ENCODE measurements at regions not wholly inside any gene's neighbourhood (a gene's known extent, or its start where the extent isn't known, plus 50 kb on each side); places are given as distances from the start of the nearest gene placed in this dataset.

- no peaks in the 10 kb centered on the region for H3K9me3 ChIP-seq
- DNase-seq: no peak
- in situ Hi-C loops (cut with MboI; ENCODE audit: low sequenced_read_pairs in 4 of 4) (loop anchor here in 3 of 4 donors (5.0 to 25.0 kb wide), 4 partner anchors 125 to 967 kb away; no protein-coding TSS in a partner anchor), intact Hi-C loops (cut with DNase I; ENCODE audit: low total_unique reads) (loop anchor here (5.0 to 10.0 kb wide), 4 partner anchors 112 to 425 kb away; partner anchors contain the start of gene RALB)
- TF ChIP-seq POLR2A (IDR thresholded peaks at IDR 0.05) (no peak), CTCF (IDR thresholded peaks at IDR 0.05 in 4 of 5, conservative IDR thresholded peaks at IDR 0.05 in 1 of 5) (no peak)
- no peaks in the 10 kb centered on the region for H3K36me3 ChIP-seq
- ATAC-seq: no peak
- peaks cover 0 to 5% (median 0%) of the 10 kb centered on the region in 3 donors for H3K27me3 ChIP-seq
- H3K27ac ChIP-seq: no peak overlapping the region
- peaks cover 0 to 3% of the 10 kb centered on the region in 2 donors for H3K4me1 ChIP-seq
- H3K4me3 ChIP-seq: no peak overlapping the region
These were observed 56.1 kb upstream of the GLI2 start for GRCh38 chr2:120679526-120679925.

- in situ Hi-C loops (cut with MboI; ENCODE audit: low sequenced_read_pairs in 4 of 4): loop anchor here in 2 of 4 donors (5.0 to 25.0 kb wide), 2 partner anchors 338 to 968 kb away; no protein-coding TSS in a partner anchor
- peak; percentile 82 to 85 for ATAC-seq
These were observed 55.4 kb upstream of the GLI2 start for GRCh38 chr2:120680136-120680761.

GRCh38 chr2:120681181-120681580, 54.5 kb upstream of the GLI2 start:
- TF ChIP-seq CTCF (IDR thresholded peaks at IDR 0.05 in 4 of 5, conservative IDR thresholded peaks at IDR 0.05 in 1 of 5): no peak
- TF ChIP-seq POLR2A (IDR thresholded peaks at IDR 0.05): no peak
- H3K36me3 ChIP-seq: no peaks in the 10 kb centered on the region
- no peak for DNase-seq
- no peak overlapping the region for H3K4me3 ChIP-seq
- peaks cover 0 to 3% of the 10 kb centered on the region in 2 donors for H3K4me1 ChIP-seq
- ATAC-seq: no peak
- no peaks in the 10 kb centered on the region for H3K27me3 ChIP-seq
- no peak overlapping the region for H3K27ac ChIP-seq
- in situ Hi-C loops (cut with MboI; ENCODE audit: low sequenced_read_pairs in 4 of 4): loop anchor here in 2 of 4 donors (5.0 to 25.0 kb wide), 2 partner anchors 339 to 969 kb away; no protein-coding TSS in a partner anchor
- intact Hi-C loops (cut with DNase I; ENCODE audit: low total_unique reads): loop anchor here (10.0 kb wide), 1 partner anchor 576 kb away; no protein-coding TSS in a partner anchor
- H3K9me3 ChIP-seq: no peaks in the 10 kb centered on the region

More at GRCh38 chr2:120680136-120680761, 55.4 kb upstream of the GLI2 start:
- Histone ChIP-seq H3K27me3 (peaks cover 0 to 5% (median 0%) of the 10 kb centered on the region in 3 donors), H3K36me3 (no peaks in the 10 kb centered on the region), H3K9me3 (no peaks in the 10 kb centered on the region), H3K4me3 (no peak overlapping the region), H3K4me1 (peaks cover 0 to 3% of the 10 kb centered on the region in 2 donors), H3K27ac (no peak overlapping the region)
- TF ChIP-seq POLR2A (IDR thresholded peaks at IDR 0.05): no peak
- peak; percentile 61 to 89 (median 73) for TF ChIP-seq CTCF (IDR thresholded peaks at IDR 0.05 in 4 of 5, conservative IDR thresholded peaks at IDR 0.05 in 1 of 5)
- DNase-seq: peak; percentile 64 to 77
- intact Hi-C loops (cut with DNase I; ENCODE audit: low total_unique reads): loop anchor here (1.0 to 10.0 kb wide), 2 partner anchors 337 to 575 kb away; no protein-coding TSS in a partner anchor

GRCh38 chr2:120681696-120682288, 53.9 kb upstream of the GLI2 start:
- in situ Hi-C loops (cut with MboI; ENCODE audit: low sequenced_read_pairs in 4 of 4): loop anchor here in 2 of 4 donors (5.0 to 25.0 kb wide), 2 partner anchors 339 to 969 kb away; no protein-coding TSS in a partner anchor
- Histone ChIP-seq H3K36me3 (no peaks in the 10 kb centered on the region), H3K4me3 (no peak overlapping the region), H3K27me3 (no peaks in the 10 kb centered on the region), H3K4me1 (peaks cover 0 to 3% of the 10 kb centered on the region in 2 donors), H3K27ac (no peak overlapping the region), H3K9me3 (no peaks in the 10 kb centered on the region)
- ATAC-seq (no peak), DNase-seq (no peak)
- TF ChIP-seq POLR2A (IDR thresholded peaks at IDR 0.05) (no peak), CTCF (IDR thresholded peaks at IDR 0.05 in 4 of 5, conservative IDR thresholded peaks at IDR 0.05 in 1 of 5) (no peak)
- intact Hi-C loops (cut with DNase I; ENCODE audit: low total_unique reads): loop anchor here (10.0 kb wide), 1 partner anchor 577 kb away; no protein-coding TSS in a partner anchor
